T follicular helper cell (primary cell): ENCODE measurements at regions not wholly inside any gene's neighbourhood (a gene's known extent, or its start where the extent isn't known, plus 50 kb on each side); places are given as distances from the start of the nearest gene placed in this dataset.
"Not testable (repeated sequence)": the region's sequence is repeated elsewhere in the genome, so short reads cannot be mapped to it uniquely, and the experiment has no call there.

Experiments
- DNase-seq: peaks from one replicate; pipeline ENCODE4 v3.0.0-alpha.2; 2020; ENCODE audit warnings: low read depth

GRCh38 chr15:91356083-91356482, 256.0 kb downstream of the SV2B start:
- DNase-seq = no peak

- DNase-seq = no peak
These were observed 257.0 kb downstream of the SV2B start for GRCh38 chr15:91357011-91357410.

GRCh38 chr15:91357486-91357885, 257.4 kb downstream of the SV2B start:
- DNase-seq = no peak

- DNase-seq = no peak
These were observed 258.3 kb downstream of the SV2B start for GRCh38 chr15:91358405-91358804.

- not testable (repeated sequence) for DNase-seq
These were observed 261.6 kb downstream of the SV2B start for GRCh38 chr15:91361696-91362095.

- no peak for DNase-seq
These were observed 266.1 kb downstream of the SV2B start for GRCh38 chr15:91366111-91366510.

- no peak for DNase-seq
These were observed 268.6 kb downstream of the SV2B start for GRCh38 chr15:91368611-91369010.

GRCh38 chr15:91369823-91370222, 269.8 kb downstream of the SV2B start:
- no peak for DNase-seq

- not testable (repeated sequence) for DNase-seq
These were observed 271.3 kb downstream of the SV2B start for GRCh38 chr15:91371345-91371744.

GRCh38 chr15:91374336-91374735, 274.3 kb downstream of the SV2B start:
- DNase-seq = no peak

GRCh38 chr15:91376038-91376437, 276.0 kb downstream of the SV2B start:
- DNase-seq = no peak

GRCh38 chr15:91380114-91380513, 280.1 kb downstream of the SV2B start:
- no peak for DNase-seq

- no peak for DNase-seq
These were observed 283.5 kb downstream of the SV2B start for GRCh38 chr15:91383532-91383931.

GRCh38 chr15:91384189-91384730, 284.2 kb downstream of the SV2B start:
- DNase-seq = no peak

GRCh38 chr15:91385311-91385710, 285.3 kb downstream of the SV2B start:
- no peak for DNase-seq

- no peak for DNase-seq
These were observed 293.1 kb downstream of the SV2B start for GRCh38 chr15:91393186-91393585.

- DNase-seq = no peak
These were observed 300.4 kb downstream of the SV2B start for GRCh38 chr15:91400481-91400880.

- no peak for DNase-seq
These were observed 307.3 kb downstream of the SV2B start for GRCh38 chr15:91407269-91407889.

GRCh38 chr15:91408476-91409076, 308.5 kb downstream of the SV2B start:
- no peak for DNase-seq

- no peak for DNase-seq
These were observed 309.3 kb downstream of the SV2B start for GRCh38 chr15:91409387-91409786.

- DNase-seq = no peak
These were observed 311.5 kb downstream of the SV2B start for GRCh38 chr15:91411586-91411985.

GRCh38 chr15:91412138-91412928, 312.3 kb downstream of the SV2B start:
- DNase-seq = no peak

- no peak for DNase-seq
These were observed 313.1 kb downstream of the SV2B start for GRCh38 chr15:91413142-91413541.
